Osteocyte (in vitro differentiated cells): ENCODE measurements at regions not wholly inside any gene's neighbourhood (a gene's known extent, or its start where the extent isn't known, plus 50 kb on each side); places are given as distances from the start of the nearest gene placed in this dataset.

Experiments used
- DNase-seq: peaks from one replicate; pipeline ENCODE4 v3.0.0; 2021; ENCODE audit warnings: mixed read lengths; ENCODE audit not compliant: unreplicated experiment; ENCODE audit errors: extremely low spot score
- H3K27ac Mint-ChIP-seq: one replicate; pipeline ENCODE4 v1.8.0; 2021; ENCODE audit warnings: mild to moderate bottlenecking, mixed read lengths; ENCODE audit not compliant: unreplicated experiment
- H3K27me3 Mint-ChIP-seq: one replicate; pipeline ENCODE4 v1.8.0; 2021; ENCODE audit warnings: mixed read lengths; ENCODE audit not compliant: unreplicated experiment
- H3K36me3 Mint-ChIP-seq: one replicate; pipeline ENCODE4 v1.8.0; 2021; ENCODE audit warnings: mixed read lengths; ENCODE audit not compliant: unreplicated experiment
- H3K4me1 Mint-ChIP-seq: one replicate; pipeline ENCODE4 v1.8.0; 2021; ENCODE audit warnings: mixed read lengths; ENCODE audit not compliant: unreplicated experiment
- H3K4me3 Mint-ChIP-seq: one replicate; pipeline ENCODE4 v1.8.0; 2021; ENCODE audit warnings: mild to moderate bottlenecking, moderate library complexity, mixed read lengths; ENCODE audit not compliant: unreplicated experiment
- H3K9me3 Mint-ChIP-seq: one replicate; pipeline ENCODE4 v1.8.0; 2021; ENCODE audit warnings: mixed read lengths; ENCODE audit not compliant: unreplicated experiment
- CTCF ChIP-seq: fragments of 200-600 bp; sonication (generic); IDR thresholded peaks from 2 replicates; pipeline ENCODE4 v1.5.0; 2021; ENCODE audit warnings: antibody characterized with exemption, mild to moderate bottlenecking, moderate library complexity

DNA sequence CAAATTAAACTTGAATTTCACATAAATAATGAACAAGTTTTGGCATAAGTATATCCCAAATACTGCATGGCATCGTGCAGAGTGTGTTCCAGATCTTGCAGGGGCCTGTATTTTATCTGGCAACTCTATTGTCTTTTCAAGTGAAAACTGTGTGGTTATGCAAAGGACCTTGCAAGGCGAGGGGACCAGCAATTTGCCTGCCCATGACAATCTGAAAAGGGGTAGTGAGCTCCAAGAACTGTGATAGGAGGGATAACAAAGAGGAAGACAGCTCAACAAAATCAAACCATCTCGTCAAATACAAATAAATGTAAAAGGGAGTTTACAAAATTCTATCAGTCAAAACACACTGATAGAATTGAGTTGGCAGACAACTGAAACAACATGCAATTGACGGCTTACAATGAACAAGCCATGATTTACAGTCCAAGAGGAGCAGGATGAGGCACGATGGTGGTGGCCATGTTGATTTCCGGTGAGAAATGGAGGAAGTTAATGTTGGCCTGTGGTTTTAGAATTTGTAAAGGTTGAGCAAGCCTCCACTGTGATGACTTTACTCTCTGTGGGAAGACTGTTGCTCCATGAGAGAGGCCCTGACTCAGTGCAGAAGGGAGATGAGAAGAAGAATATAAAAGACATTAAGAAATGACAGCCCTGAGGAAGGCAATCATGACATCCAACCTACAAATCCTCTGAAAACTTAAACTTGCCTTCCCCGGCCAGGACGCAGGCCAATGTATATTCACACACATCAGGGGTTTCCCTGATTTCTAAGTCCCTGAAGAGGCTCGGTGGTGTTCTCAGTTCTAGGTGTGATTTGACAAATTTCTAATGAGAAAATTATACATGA lies 132.2 kb downstream of the ADSS2 start:
- TF ChIP-seq CTCF, result no peak
- no peaks in the 10 kb centered on the region for H3K27me3 Mint-ChIP-seq
- H3K4me3 Mint-ChIP-seq, result no peak overlapping the region
- no peaks in the 10 kb centered on the region for H3K9me3 Mint-ChIP-seq
- no peaks in the 10 kb centered on the region for H3K36me3 Mint-ChIP-seq
- peak; percentile 15 for DNase-seq
- peak overlapping the region; percentile 42 for H3K27ac Mint-ChIP-seq
- peaks cover 40% of the 10 kb centered on the region for H3K4me1 Mint-ChIP-seq

DNA sequence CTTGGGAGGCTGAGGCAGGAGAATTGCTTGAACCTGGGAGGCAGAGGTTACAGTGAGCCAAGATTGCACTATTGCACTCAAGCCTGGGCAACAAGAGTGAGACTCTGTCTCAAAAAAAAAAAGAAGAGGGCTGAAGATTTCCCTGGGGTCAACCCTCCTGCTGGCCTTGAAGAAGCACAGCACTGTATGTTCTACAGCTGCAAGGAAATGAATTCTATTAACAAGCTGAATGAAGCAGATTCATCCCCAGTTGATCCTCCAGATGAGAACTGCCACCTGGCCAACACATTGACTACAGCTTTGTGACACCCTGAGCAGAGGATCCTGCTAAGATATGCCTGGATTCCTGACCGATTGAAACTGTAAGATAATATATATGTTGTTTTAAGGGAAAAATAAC lies 129.5 kb downstream of the ADSS2 start:
- H3K36me3 Mint-ChIP-seq, result no peaks in the 10 kb centered on the region
- peak overlapping the region; percentile 96 for H3K27ac Mint-ChIP-seq
- peak overlapping the region; percentile 49 for H3K4me3 Mint-ChIP-seq
- no peak for TF ChIP-seq CTCF
- H3K27me3 Mint-ChIP-seq, result no peaks in the 10 kb centered on the region
- peaks cover 38% of the 10 kb centered on the region for H3K4me1 Mint-ChIP-seq
- no peak for DNase-seq
- no peaks in the 10 kb centered on the region for H3K9me3 Mint-ChIP-seq

DNA sequence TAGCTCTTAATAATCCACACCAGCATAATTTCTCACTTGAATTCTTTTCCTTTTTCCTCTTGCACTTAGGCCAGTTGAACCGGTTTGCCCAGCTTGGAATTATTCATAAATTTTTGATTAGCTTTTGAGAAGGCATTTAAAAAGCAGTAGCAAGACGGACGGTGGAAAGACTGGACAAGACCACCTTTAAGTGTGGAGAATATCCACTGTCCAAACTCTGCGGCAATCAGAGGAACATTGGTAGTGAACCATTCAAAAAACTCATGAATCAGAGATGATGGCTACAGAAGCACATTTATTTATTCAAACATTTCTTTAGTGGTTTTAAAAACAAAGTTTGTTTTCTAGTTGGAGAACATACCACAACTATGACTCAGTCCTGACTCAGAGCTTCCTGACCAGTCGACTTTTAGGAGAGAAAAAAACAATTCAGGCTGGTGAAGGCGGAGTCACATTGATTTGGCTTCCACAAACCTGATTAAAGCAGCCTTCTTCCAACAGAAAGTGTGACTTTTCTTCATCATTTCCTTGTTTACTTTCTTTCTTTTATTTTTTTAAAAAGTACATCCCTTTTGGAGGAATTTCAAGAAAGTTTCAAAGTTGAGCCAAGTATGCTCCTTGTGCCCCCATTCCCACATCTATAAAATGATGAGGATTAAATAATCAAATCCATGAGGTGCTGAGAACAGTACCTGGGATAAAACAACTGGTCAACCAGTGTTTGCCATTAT lies 128.8 kb downstream of the ADSS2 start:
- peak; percentile 49 for DNase-seq

GRCh38 chr1:244324176-244324883 lies 127.4 kb downstream of the ADSS2 start:
- peak; percentile 36 for DNase-seq
- Mint-ChIP-seq H3K9me3 (peaks cover 9% of the 10 kb centered on the region), H3K27me3 (no peaks in the 10 kb centered on the region), H3K4me1 (peaks cover 38% of the 10 kb centered on the region), H3K36me3 (peaks cover 6% of the 10 kb centered on the region), H3K27ac (peak overlapping the region; percentile 96), H3K4me3 (no peak overlapping the region)
- TF ChIP-seq CTCF, result no peak

More for the DNA sequence above, 128.8 kb downstream of the ADSS2 start:
- H3K4me3 Mint-ChIP-seq, result peak overlapping the region; percentile 49
- peaks cover 38% of the 10 kb centered on the region for H3K4me1 Mint-ChIP-seq
- peaks cover under 1% of the 10 kb centered on the region for H3K36me3 Mint-ChIP-seq
- H3K27me3 Mint-ChIP-seq, result no peaks in the 10 kb centered on the region
- H3K9me3 Mint-ChIP-seq, result no peaks in the 10 kb centered on the region
- H3K27ac Mint-ChIP-seq, result peak overlapping the region; percentile 96
- TF ChIP-seq CTCF, result no peak
